Chondrocyte (in vitro differentiated cells): ENCODE measurements at regions not wholly inside any gene's neighbourhood (a gene's known extent, or its start where the extent isn't known, plus 50 kb on each side); places are given as distances from the start of the nearest gene placed in this dataset.

Experiments
- DNase-seq: peaks from one replicate; pipeline ENCODE4 v3.0.0; 2021; ENCODE audit warnings: mixed read lengths, low spot score
- H3K27ac Mint-ChIP-seq: one replicate; pipeline ENCODE4 v1.8.0; 2021; ENCODE audit warnings: mild to moderate bottlenecking, moderate library complexity, mixed read lengths; ENCODE audit not compliant: unreplicated experiment
- H3K27me3 Mint-ChIP-seq: 2 replicates; pipeline ENCODE4 v1.8.0; 2021; ENCODE audit warnings: low read depth, mixed read lengths
- H3K36me3 Mint-ChIP-seq: 2 replicates; pipeline ENCODE4 v1.8.0; 2021; ENCODE audit warnings: low read depth, mixed read lengths
- H3K4me1 Mint-ChIP-seq: 2 replicates; pipeline ENCODE4 v1.8.0; 2021; ENCODE audit warnings: low read depth, mild to moderate bottlenecking, mixed read lengths
- H3K4me3 Mint-ChIP-seq: one replicate; pipeline ENCODE4 v1.8.0; 2021; ENCODE audit warnings: mild to moderate bottlenecking, moderate library complexity, mixed read lengths; ENCODE audit not compliant: unreplicated experiment
- H3K9me3 Mint-ChIP-seq: 2 replicates; pipeline ENCODE4 v1.8.0; 2021; ENCODE audit warnings: low read depth, mixed read lengths
- CTCF ChIP-seq: fragments of 200-600 bp; sonication (generic); IDR thresholded peaks from 2 replicates; pipeline ENCODE4 v1.5.0; 2021; ENCODE audit warnings: antibody characterized with exemption, mild to moderate bottlenecking, moderate library complexity

DNA sequence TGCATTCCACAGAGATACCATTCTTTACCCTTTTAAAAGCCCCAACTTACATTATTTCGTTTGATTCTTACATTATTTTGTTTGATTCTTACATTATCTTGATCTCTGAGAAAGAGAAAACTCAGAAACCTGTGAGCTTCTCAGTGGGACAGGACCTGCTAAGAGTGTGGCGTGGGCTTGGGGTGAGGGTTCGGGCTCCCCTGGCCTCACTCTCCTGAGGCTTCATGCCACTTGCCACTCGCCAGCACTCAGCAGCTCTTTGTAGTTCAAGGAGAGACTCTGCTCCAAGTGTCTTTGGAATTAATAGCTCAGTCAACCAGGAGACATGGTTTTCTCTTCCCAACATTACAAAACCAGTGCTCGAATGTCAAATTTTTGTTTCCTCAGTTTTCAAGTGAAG lies 132.4 kb upstream of the RGS17 start:
- Mint-ChIP-seq H3K27me3 (peaks cover 32% of the 10 kb centered on the region), H3K4me1 (no peaks in the 10 kb centered on the region)

GRCh38 chr6:153251326-153251725 lies 120.2 kb upstream of the RGS17 start:
- DNase-seq, result no peak
- TF ChIP-seq CTCF, result no peak
- no peaks in the 10 kb centered on the region for H3K36me3 Mint-ChIP-seq
- no peak overlapping the region for H3K27ac Mint-ChIP-seq
- H3K4me1 Mint-ChIP-seq, result no peaks in the 10 kb centered on the region
- no peak overlapping the region for H3K4me3 Mint-ChIP-seq
- no peaks in the 10 kb centered on the region for H3K9me3 Mint-ChIP-seq
- peaks cover 28% of the 10 kb centered on the region for H3K27me3 Mint-ChIP-seq

More for the DNA sequence above, 132.4 kb upstream of the RGS17 start:
- TF ChIP-seq CTCF, result no peak
- no peak overlapping the region for H3K4me3 Mint-ChIP-seq
- DNase-seq, result no peak
- no peaks in the 10 kb centered on the region for H3K36me3 Mint-ChIP-seq
- peaks cover 3% of the 10 kb centered on the region for H3K9me3 Mint-ChIP-seq
- H3K27ac Mint-ChIP-seq, result no peak overlapping the region

DNA sequence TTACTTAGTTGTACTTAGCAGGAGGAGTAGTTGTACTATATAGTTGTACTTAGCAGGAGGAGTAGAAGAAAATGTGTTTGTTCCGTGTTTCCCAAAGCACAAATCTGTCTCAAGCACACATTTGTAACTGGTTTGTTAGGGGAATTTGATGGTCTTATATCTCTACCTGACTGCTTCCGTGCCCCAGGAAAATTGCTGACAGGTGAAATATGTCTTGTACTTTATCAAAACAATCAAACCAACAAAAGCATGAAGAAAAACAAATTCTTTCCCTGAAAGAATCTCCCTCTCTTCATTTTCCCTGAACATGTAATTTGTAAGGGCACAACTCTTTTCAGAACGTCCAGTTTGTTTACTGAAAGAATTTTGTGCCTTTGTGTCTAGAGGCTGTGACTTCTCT lies 106.6 kb upstream of the RGS17 start:
- TF ChIP-seq CTCF, result no peak
- Mint-ChIP-seq H3K27me3 (peaks cover 28% of the 10 kb centered on the region), H3K36me3 (peaks cover 2% of the 10 kb centered on the region), H3K9me3 (peaks cover 8% of the 10 kb centered on the region), H3K27ac (no peak overlapping the region), H3K4me3 (no peak overlapping the region), H3K4me1 (no peaks in the 10 kb centered on the region)
- no peak for DNase-seq

- H3K27ac Mint-ChIP-seq, result no peak overlapping the region
- no peaks in the 10 kb centered on the region for H3K9me3 Mint-ChIP-seq
- H3K36me3 Mint-ChIP-seq, result no peaks in the 10 kb centered on the region
- H3K4me1 Mint-ChIP-seq, result peaks cover 3% of the 10 kb centered on the region
- H3K27me3 Mint-ChIP-seq, result peaks cover 18% of the 10 kb centered on the region
- no peak for DNase-seq
- peak; percentile 85 for TF ChIP-seq CTCF
- no peak overlapping the region for H3K4me3 Mint-ChIP-seq
Observed at GRCh38 chr6:153231048-153231646, 100.1 kb upstream of the RGS17 start.

DNA sequence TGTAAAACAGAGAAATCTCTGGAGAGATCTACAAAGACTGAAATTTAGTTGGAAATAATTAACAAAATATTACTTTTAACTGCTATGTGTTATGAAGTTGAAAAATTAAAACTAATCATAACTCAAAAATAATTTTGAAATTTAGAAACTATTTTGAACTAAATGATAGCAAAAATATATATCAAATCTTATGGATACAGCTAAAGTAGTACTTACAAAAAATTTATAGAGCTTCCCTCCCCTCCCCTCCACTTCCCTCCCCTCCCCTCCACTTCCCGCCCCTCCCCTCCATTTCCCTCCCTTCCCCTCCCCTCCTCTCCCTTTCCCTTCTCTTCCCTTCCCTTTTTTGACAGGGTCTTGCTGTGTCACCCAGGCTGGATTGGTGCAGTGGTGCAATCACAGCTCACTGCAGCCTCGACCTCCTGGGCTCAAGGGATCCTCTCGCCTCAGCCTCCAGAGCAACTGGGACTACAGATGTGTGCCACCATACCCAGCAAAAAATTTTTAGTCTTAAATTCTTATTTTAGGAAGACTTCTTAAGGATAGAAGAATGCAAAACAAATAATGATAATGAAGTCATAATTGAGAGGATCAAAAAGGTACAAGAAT lies 87.2 kb upstream of the RGS17 start:
- H3K27me3 Mint-ChIP-seq, result no peaks in the 10 kb centered on the region
- H3K4me3 Mint-ChIP-seq, result no peak overlapping the region
- H3K9me3 Mint-ChIP-seq, result no peaks in the 10 kb centered on the region

More for the DNA sequence above, 87.2 kb upstream of the RGS17 start:
- no peak overlapping the region for H3K27ac Mint-ChIP-seq
- no peak for DNase-seq
- H3K4me1 Mint-ChIP-seq, result peaks cover 12% of the 10 kb centered on the region
- TF ChIP-seq CTCF, result no peak
- no peaks in the 10 kb centered on the region for H3K36me3 Mint-ChIP-seq
